GM10847 (cell line): ENCODE measurements at regions not wholly inside any gene's neighbourhood (a gene's known extent, or its start where the extent isn't known, plus 50 kb on each side); places are given as distances from the start of the nearest gene placed in this dataset.

Experiments
- POLR2A ChIP-seq: IDR thresholded peaks from 2 replicates; pipeline ENCODE4 v1.6.1; 2011; ENCODE audit not compliant: insufficient read length; ENCODE audit errors: extremely low read depth

DNA sequence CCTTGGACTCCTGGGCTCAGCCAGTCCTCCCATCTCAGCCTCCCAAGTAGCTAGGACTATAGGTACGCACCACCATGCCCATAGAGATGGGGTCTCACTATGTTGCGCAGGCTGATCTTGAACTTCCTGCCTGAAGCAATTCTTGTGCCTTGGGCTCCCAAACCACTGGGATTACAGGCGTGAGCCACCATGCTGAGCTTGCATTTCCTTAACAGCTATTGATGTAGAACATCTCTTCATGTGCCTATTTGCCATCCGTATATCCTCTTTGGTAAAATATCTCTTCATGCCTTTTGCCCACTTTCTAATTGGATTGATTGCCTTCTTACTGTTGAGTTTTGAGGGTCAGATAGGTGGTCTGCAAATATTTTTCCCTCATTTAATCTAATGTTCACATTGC lies 208.9 kb upstream of the TLE3 start:
- no peak for TF ChIP-seq POLR2A

DNA sequence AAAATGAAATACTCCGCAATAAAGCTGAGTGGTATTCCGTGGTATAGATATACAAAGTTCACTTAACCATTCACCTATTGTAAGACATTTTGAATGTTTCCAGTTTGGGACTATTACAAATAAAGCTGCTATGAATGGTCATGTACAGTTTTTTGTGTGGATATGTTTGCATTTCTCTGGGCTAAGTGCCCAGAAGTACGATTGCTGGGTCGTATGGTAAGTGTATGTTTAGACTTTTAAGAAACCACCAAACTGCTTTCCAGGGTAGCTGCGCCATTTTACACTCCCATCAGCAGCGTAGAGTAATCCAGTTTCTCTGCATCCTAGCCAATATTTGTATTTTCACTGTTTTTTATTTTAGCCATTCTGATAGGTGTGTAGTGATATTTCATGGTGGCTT lies 208.4 kb upstream of the TLE3 start:
- TF ChIP-seq POLR2A = no peak

DNA sequence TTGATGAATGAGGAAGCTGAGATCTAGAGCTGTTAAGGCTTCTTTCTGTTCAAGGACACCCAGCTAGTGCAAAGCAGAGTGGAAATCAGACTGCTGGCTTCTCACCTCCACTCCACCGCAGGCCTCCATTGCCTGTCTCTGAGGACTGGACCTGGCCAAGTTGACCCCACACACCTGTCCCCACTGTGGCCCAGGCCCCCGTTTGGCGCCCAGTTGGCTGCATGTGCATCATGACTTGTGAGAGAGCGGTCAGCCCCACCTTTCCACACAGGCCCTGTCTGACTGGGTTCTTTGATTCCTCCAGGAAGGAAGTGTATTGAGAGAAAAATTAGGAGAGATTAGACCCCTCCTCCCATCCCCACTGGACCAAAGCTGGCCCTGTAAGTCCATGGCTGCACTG lies 206.3 kb upstream of the TLE3 start:
- no peak for TF ChIP-seq POLR2A

GRCh38 chr15:70302360-70302759 lies 204.6 kb upstream of the TLE3 start:
- TF ChIP-seq POLR2A = no peak

DNA sequence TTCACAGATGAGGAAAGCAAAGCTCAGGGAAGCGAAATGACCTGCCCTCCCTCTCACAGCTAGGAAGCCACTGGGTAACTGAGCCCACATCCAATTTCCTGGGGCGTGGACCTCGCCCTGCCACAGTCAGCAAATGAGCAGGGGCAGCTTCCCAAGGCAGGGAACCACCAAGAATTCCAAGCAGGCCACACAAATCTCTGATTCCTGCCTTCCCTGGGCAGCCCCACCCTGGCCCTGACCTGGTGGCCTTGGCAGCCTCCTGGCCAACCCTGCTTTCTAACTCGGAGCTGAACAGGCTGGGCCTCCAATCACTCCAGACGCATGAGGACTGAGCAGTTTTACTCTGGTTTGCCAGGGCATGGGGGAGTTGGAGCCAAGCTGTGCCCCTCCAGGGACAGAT lies 203.7 kb upstream of the TLE3 start:
- TF ChIP-seq POLR2A = no peak

DNA sequence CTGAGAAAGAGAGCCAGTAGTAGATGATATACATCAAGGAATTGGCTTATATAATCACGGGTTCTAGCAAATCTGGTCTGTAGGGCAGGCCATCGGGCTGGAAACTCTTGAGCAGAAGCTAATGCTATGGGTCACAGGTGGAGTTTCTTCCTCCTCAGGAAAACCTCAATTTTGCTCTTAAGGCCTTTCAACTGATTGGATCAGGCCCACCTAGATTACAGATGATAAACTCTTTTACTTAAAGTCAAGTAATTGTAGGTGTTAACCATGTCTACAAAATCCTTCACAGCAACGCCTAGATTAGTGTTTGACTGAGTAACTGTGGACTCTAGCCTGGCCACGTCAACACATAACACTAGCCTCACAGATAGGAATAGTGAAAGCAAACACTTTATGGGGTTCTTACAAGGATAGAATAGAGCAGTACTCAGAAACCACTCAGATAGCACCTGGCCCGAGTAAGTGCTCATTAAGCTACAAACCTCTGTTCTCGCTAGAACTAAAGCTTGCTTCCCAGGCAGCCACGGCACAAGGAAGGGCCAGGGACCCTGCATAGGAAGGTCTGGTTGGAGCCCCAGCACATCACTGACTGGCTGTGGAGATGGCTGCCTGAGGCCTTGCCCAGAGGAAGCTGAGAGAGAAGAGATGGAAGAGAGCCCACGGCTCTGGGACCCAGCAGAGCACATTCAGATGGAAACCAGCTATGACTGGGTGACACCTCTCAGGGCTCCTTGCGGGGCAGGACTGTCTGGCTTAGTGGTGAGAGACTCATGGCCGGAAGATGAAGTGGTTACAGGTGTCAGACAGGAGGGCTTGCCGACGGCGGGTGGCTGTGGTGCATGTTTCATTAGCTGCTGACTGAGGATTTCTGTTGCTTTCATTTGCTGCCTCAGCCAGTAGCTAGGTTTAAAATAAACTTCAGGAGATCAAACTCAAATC lies 202.5 kb upstream of the TLE3 start:
- no peak for TF ChIP-seq POLR2A

GRCh38 chr15:70297465-70298058 lies 199.8 kb upstream of the TLE3 start:
- TF ChIP-seq POLR2A = no peak

DNA sequence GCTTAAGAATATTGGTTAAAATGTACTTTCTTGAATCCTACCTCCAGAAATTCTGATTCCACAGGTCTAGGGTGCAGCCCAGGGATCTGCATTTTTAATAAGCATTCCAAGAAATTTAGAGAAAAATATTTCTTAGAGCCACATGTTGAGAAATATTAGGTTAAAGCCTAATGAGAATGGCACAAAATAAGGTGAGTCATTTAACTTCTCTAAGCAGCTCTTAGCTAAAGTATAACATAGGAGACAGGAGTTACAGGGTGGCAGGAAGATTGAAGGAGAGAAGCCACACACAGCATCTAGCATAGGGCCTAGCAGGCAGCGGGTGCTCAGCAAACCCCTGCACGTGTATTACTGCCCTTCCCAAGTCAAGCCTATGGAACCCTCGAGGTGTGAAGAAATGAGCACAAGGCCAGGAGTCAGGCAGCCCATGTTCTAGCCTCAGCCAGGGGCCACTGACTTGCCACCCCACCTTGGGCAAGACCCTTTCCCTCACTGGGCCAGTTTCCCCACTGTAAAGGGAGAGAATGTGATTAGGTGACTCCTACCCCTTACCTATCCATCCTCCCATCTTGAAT lies 197.1 kb upstream of the TLE3 start:
- TF ChIP-seq POLR2A = no peak

- no peak for TF ChIP-seq POLR2A
Measured at GRCh38 chr15:70293591-70294470, 196.1 kb upstream of the TLE3 start.

GRCh38 chr15:70293138-70293537 lies 195.4 kb upstream of the TLE3 start:
- TF ChIP-seq POLR2A = no peak

DNA sequence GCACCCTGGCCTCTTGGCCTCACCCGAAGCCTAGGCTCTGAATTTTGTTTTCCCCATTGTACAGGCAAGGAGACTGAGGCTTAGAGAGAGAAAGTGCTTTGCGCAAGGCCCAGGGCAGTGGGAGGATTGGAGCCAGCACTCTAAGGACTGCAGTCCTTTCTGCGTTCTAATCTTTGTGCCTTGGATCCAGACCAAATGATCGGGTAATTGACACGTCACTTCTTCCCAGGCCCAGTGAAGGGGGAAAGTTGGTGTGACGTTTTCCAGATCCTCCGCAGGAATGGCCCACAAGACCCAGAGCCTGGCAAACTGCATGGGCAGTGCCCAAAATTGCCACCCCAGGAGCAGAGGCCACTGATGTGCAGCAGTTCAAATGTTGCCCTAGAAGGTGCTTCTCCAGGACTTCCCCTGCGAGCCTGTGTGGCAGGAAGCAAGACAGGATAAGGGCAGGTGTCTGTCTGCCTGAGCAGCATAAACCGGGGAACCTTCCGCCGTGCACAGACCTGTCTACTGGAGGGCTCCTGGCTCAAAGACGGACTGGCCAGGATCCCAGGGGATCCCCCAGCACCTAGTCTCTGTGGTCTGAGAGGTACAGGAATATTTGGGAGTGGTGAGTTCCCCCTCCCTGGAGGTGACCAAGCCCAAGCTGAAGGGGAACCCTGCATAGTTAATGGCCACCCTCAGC lies 194.5 kb upstream of the TLE3 start:
- no peak for TF ChIP-seq POLR2A

DNA sequence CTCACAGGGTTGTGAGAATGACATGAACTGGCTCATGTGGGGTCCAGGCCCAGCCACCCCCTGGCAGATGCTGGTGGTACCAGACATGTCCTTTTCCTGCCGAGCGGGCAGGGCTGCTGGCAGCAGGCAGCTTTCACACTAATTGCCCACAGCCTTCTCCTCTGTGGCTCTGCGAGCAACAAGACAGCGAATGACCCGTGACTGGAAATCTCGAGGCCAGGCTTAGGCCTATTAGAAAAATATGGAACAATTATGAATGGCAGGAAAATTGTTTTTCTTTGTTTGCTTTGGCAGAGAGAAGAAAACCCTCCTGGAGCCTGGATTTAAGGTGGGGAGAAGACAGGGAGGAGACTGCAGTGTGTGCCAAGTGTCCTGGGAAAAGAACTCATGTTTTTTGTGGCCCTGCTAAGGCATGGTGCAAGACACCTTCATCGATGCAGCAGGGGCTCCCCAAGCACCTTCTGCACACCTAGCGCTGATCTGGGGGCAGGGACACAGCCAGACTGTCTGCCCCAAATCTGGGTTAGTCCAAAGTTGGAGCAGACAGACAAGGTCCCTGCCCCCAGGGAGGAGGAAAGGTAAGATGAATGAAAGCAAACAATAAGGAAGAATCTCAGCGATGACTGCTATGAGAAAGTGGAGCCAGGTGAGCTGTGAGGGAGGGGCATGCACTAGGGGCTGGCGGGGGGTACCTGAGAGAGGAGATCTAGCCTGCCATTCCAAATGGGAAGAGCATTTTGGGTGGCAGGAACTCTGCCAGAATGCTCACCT lies 193.8 kb upstream of the TLE3 start:
- TF ChIP-seq POLR2A = no peak

GRCh38 chr15:70290708-70291107 lies 193.0 kb upstream of the TLE3 start:
- TF ChIP-seq POLR2A = no peak
